ENCODE measurements at regions not wholly inside any gene's neighbourhood (a gene's known extent, or its start where the extent isn't known, plus 50 kb on each side); places are given as distances from the start of the nearest gene placed in this dataset.

DNA sequence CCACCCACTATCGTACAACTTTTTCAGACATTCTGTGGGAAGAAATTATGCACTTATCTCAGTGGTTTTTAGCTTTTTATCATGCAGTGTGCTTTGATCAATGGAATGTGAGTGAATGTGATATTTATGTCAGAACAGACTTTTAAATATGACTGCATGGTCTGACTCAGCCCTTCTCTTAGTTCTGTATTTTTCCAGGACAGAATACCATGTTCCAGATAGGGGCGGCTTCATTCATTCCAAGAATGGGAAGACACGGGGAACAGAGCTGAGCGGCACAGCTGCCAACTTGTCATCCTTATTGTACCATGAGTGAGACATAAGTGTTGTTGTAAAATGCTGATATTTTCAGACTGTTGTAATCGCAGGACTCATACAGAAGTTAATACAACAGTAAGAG lies 214.6 kb upstream of the NCAM2 start:
- TF ChIP-seq, protein P1, sequence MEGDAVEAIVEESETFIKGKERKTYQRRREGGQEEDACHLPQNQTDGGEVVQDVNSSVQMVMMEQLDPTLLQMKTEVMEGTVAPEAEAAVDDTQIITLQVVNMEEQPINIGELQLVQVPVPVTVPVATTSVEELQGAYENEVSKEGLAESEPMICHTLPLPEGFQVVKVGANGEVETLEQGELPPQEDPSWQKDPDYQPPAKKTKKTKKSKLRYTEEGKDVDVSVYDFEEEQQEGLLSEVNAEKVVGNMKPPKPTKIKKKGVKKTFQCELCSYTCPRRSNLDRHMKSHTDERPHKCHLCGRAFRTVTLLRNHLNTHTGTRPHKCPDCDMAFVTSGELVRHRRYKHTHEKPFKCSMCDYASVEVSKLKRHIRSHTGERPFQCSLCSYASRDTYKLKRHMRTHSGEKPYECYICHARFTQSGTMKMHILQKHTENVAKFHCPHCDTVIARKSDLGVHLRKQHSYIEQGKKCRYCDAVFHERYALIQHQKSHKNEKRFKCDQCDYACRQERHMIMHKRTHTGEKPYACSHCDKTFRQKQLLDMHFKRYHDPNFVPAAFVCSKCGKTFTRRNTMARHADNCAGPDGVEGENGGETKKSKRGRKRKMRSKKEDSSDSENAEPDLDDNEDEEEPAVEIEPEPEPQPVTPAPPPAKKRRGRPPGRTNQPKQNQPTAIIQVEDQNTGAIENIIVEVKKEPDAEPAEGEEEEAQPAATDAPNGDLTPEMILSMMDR (IDR thresholded peaks at IDR 0.05; ENCODE audit: borderline replicate concordance, extremely low read depth, low read length, poor library complexity, severe bottlenecking): no peak
- no peak for TF ChIP-seq EZH2 (IDR thresholded peaks at IDR 0.05; ENCODE audit: borderline replicate concordance, low read depth, low read length, severe bottlenecking)

All from DND-41 (cell line).